Skeletal muscle satellite cell (primary cell): ENCODE measurements at regions not wholly inside any gene's neighbourhood (a gene's known extent, or its start where the extent isn't known, plus 50 kb on each side); places are given as distances from the start of the nearest gene placed in this dataset.

Experiments
- H3K27me3 ChIP-seq: 2 replicates; pipeline ENCODE4 v1.7.0; 2013; ENCODE audit warnings: low read length; ENCODE audit not compliant: control insufficient read depth, insufficient read depth
- H3K36me3 ChIP-seq: 2 replicates; pipeline ENCODE4 v1.7.0; 2013; ENCODE audit warnings: mild to moderate bottlenecking, control low read depth, low read length; ENCODE audit not compliant: insufficient read depth
- H3K4me1 ChIP-seq: 2 replicates; pipeline ENCODE4 v1.7.0; 2013; ENCODE audit warnings: low read length; ENCODE audit not compliant: control insufficient read depth, insufficient read depth
- H3K4me2 ChIP-seq: 2 replicates; pipeline ENCODE4 v1.7.0; 2013; ENCODE audit warnings: mild to moderate bottlenecking, low read length
- H3K4me3 ChIP-seq: 2 replicates; pipeline ENCODE4 v1.7.0; 2013; ENCODE audit warnings: low read length
- H3K9ac ChIP-seq: 2 replicates; pipeline ENCODE4 v1.7.0; 2013; ENCODE audit warnings: mild to moderate bottlenecking, low read depth, low read length, moderate library complexity
- H3K9me3 ChIP-seq: replicated peaks from 2 replicates; pipeline ENCODE4 v1.7.0; 2013; ENCODE audit warnings: mild to moderate bottlenecking, control low read depth, low read length

DNA sequence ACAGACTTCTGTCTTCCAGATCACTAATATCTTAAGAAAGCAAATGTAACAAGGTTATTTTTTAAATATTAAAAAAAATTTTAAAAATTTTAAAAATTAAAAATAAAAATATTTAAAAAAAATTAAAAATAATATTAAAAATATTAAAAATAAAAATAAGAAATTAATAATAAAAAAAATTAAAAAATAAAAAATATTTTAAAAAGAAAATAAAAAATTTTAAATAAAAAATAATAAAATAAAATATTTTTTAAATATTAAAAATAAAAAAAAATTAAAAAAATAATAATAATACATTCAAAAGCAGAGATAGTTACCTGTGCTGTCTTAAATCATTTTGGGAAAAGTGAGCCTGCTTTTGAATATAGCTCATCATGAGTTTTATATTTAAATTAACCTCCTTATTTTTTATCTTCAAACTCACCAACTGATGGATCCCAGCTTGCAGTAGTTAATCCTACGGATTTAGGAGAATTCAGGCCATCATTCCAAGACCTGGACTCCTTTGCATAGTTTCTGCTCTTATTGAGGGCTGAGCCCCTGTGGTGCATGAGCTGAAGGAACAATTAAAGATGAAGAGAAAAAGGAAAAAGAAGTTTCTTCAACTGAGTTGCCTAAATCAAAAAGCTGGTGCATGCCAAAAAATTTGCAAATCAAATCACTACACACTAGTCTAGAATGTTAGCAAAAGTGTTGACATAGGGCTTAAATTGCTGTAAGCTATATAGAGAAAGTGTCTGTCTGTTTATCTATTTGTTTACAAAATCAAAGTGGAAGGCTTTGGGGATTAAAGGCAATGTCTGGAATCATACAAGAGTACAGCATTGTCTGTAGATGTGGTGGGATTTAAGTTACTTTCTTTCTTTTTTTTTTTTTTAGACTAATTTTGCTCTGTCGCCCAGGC, 50.5 kb upstream of the ZNF438 start:
- H3K4me3 ChIP-seq = no peak overlapping the region
- H3K9ac ChIP-seq = no peak overlapping the region
- no peaks in the 10 kb centered on the region for H3K9me3 ChIP-seq
- H3K4me2 ChIP-seq = no peak overlapping the region
- no peaks in the 10 kb centered on the region for H3K27me3 ChIP-seq
- H3K4me1 ChIP-seq = peaks cover 4% of the 10 kb centered on the region
- no peaks in the 10 kb centered on the region for H3K36me3 ChIP-seq

DNA sequence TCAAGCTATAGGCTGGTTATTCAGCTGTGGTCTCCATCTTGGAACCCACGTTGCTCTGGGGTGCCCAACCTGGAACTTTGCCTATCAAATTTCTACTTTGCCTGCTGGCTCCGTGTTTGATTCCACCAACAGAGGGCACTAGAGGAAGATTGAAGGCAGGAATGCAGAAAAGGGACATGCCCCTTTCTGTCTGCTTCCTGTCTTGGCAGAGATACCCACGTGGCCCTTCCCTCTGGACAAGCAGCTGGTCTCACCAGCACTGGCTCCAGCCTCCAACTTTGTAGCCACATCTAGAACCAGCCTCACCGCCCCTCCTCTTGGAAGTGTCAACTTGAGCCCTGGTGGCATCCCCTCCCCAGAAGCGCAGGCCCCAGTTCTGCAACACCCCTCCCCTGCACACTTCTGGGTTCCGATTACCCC, 52.1 kb upstream of the ZNF438 start:
- no peaks in the 10 kb centered on the region for H3K27me3 ChIP-seq
- H3K9me3 ChIP-seq = no peaks in the 10 kb centered on the region
- no peaks in the 10 kb centered on the region for H3K36me3 ChIP-seq
- no peak overlapping the region for H3K4me3 ChIP-seq
- no peak overlapping the region for H3K4me2 ChIP-seq
- H3K9ac ChIP-seq = no peak overlapping the region
- peaks cover 4% of the 10 kb centered on the region for H3K4me1 ChIP-seq

DNA sequence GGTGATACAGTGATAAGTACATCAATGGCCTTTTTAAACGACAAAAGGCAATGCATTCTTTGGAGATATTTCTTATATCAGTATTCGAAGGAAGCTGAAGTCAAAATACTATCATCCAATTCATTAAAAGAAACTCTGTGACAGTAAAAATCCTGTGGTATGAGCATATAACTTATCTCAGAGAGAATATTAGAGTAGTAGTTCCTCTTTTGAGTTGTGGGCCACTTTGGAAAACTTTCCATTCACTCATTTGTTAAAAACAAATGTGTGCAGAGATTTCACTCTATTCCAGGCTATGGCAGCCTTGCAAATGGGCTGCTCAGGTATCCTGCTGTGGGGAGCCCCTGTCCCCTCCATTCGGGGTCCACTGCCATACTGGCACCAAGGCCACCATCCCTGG, 55.3 kb upstream of the ZNF438 start:
- Histone ChIP-seq H3K36me3 (no peaks in the 10 kb centered on the region), H3K4me3 (no peak overlapping the region), H3K9ac (no peak overlapping the region), H3K4me1 (peaks cover 4% of the 10 kb centered on the region), H3K27me3 (no peaks in the 10 kb centered on the region), H3K4me2 (no peak overlapping the region), H3K9me3 (no peaks in the 10 kb centered on the region)

DNA sequence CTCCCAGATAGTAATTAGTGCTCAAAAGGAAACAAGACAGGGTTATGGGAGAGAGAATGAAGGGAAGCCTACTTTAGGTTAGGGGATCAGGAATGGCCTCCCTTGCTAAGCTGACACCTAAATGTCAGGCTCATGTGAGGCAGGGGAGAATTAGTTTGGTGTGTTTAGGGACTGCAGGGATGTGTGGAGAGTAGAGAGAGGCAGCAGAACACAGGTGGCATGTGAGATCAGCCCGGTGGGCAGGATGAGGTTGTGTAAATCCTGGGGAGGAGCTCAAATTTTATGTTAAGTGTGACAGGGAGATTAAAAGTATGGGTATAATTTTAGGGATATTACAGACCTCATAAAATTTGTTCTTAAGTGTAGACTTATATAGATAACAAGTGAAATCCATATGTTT, 56.2 kb upstream of the ZNF438 start:
- Histone ChIP-seq H3K4me2 (no peak overlapping the region), H3K9ac (no peak overlapping the region), H3K4me1 (peaks cover 4% of the 10 kb centered on the region)

DNA sequence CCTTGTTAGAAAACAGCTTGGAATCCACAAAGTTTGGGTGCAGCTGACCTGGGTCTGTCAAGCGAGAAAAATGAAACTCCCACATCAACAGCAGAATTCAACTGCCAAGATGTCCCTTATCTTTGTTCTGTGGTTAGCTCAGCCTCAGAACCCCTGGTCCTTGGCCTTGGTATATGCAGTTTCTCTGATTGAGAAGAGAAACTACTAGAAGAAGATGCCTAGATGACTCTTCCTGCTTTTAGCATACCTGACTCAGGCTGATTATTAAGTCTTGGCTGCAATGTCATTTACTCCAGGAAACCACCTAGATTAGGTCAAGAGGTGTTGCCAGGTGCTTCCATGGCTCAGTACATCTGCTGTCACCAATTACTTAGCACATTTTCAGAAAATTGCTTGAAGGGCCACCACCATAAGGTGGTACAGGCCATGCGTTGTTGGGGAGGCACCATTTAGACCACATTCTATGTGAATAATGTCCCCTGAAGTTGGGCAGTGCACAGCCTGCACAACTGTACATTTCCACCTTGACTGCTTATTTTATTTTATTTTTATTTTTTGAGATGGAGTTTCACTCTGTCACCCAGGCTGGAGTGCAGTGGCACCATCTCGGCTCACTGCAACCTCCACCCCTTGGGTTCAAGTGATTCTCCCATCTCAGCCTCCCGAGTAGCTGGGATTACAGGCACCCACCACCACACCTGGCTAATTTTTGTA, 59.4 kb upstream of the ZNF438 start:
- Histone ChIP-seq H3K4me1 (no peaks in the 10 kb centered on the region), H3K9me3 (no peaks in the 10 kb centered on the region), H3K9ac (no peak overlapping the region), H3K4me3 (no peak overlapping the region), H3K36me3 (no peaks in the 10 kb centered on the region), H3K4me2 (no peak overlapping the region), H3K27me3 (no peaks in the 10 kb centered on the region)

More for the DNA sequence above, 56.2 kb upstream of the ZNF438 start:
- no peak overlapping the region for H3K4me3 ChIP-seq
- H3K27me3 ChIP-seq = no peaks in the 10 kb centered on the region
- no peaks in the 10 kb centered on the region for H3K9me3 ChIP-seq
- no peaks in the 10 kb centered on the region for H3K36me3 ChIP-seq

DNA sequence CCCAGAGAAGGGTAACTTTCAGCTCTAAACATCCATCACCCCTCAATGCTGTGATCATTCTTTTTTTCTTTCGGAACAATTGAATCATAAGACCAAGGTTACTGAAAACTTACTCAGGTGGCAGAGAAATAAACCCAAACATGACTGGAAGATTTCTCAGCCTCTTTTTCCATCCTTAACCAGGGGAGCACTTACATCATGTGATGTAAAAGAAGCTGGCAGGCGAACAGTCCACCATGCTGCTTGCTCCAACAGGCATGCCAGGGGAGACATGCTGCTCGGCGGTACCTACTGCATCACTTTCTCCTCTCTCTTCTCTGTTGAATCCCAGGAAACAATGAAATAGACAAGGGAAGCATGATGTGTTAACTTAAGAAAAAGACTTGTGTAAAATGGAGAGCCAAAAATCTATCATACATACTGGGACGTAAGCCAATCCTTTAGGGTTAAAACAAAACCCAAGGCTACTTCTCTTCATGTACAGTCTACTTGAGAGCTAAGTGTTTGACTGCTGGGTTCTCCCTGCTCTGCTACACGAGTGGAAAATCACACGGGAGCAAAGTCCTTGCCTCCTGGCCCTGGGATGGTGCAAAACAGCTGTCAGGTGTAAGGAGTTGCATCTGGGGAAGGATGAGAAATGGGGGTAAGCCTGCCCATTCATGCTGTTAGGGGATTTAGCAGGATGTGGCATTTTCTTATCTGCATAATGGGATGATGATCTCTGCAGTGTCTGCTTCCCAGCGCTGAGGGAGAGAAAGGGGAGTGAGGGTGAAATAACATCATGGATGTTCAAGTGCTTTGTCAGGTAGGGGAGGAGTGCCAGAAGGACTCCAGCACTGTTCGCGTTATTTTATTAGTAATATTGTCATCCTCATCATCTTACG, 64.3 kb upstream of the ZNF438 start:
- H3K27me3 ChIP-seq = no peaks in the 10 kb centered on the region
- H3K4me1 ChIP-seq = peaks cover 21% of the 10 kb centered on the region
- H3K36me3 ChIP-seq = no peaks in the 10 kb centered on the region
- no peak overlapping the region for H3K4me3 ChIP-seq
- H3K9ac ChIP-seq = no peak overlapping the region
- H3K4me2 ChIP-seq = no peak overlapping the region
- no peaks in the 10 kb centered on the region for H3K9me3 ChIP-seq

DNA sequence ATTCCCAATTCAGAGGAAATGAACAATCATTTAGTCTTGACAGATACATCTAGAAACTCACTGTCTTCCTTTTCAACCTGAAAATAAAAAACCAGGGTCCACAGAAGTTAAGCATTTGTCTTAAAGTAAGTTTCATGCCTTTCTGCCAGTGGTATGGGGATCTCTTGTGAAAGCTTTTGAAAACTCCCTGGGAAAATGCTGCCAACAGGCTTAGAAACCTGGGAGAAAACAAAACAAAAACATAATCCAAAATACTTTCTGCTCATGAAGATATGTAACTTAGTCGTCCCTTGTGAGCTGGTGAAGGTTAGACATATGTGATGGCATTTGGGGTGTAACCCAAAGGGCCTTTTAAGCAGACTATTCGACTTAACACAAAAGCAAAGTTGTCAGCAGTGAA, 66.4 kb upstream of the ZNF438 start:
- no peak overlapping the region for H3K4me2 ChIP-seq
- H3K9ac ChIP-seq = peak overlapping the region; percentile 12
- H3K4me1 ChIP-seq = peaks cover 35% of the 10 kb centered on the region
- no peaks in the 10 kb centered on the region for H3K9me3 ChIP-seq
- no peaks in the 10 kb centered on the region for H3K27me3 ChIP-seq
- H3K36me3 ChIP-seq = no peaks in the 10 kb centered on the region
- H3K4me3 ChIP-seq = no peak overlapping the region

DNA sequence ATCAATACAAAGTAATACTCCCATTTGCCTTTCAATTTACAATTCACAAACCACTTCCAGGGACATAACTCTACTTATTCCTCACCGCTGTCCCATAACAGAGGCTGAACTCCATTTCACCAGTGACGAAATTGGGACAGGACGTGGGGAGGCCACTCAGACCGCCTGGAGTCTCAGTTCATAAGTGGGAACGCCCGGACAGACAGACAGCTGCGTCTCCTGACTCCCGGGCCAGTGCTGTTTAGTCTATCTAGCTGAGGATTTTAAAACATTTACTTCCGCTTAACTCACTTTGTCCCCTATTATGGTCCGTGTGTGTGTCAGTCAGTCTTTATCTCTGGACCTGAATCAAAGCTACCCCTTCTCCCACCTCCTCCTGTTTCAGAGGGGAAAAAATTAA, 67.4 kb upstream of the ZNF438 start:
- Histone ChIP-seq H3K4me3 (no peak overlapping the region), H3K36me3 (no peaks in the 10 kb centered on the region), H3K4me1 (peaks cover 35% of the 10 kb centered on the region), H3K9me3 (no peaks in the 10 kb centered on the region), H3K27me3 (no peaks in the 10 kb centered on the region), H3K4me2 (no peak overlapping the region), H3K9ac (no peak overlapping the region)

DNA sequence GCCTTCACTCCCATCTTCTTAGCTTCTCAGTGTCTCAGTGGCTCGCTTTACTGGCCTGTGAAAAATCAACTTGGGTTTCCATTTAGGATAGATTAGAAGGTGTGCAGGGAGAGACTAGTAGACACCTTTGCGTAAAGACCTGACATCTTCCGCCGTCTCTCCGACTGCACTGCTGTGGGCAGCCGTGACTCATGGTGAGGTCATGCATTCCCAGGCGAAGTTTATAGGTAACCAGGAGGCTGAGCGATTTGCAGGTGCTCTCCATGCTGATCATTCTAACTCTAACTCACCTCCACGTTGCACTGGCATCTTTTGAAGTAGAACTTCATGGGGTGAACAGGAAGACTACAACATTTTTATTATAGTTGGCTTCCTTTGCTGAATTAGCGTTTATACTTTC, 68.0 kb upstream of the ZNF438 start:
- no peak overlapping the region for H3K4me2 ChIP-seq
- peaks cover 35% of the 10 kb centered on the region for H3K4me1 ChIP-seq
- H3K36me3 ChIP-seq = no peaks in the 10 kb centered on the region
- H3K4me3 ChIP-seq = no peak overlapping the region
- H3K27me3 ChIP-seq = no peaks in the 10 kb centered on the region
- H3K9ac ChIP-seq = no peak overlapping the region
- no peaks in the 10 kb centered on the region for H3K9me3 ChIP-seq

DNA sequence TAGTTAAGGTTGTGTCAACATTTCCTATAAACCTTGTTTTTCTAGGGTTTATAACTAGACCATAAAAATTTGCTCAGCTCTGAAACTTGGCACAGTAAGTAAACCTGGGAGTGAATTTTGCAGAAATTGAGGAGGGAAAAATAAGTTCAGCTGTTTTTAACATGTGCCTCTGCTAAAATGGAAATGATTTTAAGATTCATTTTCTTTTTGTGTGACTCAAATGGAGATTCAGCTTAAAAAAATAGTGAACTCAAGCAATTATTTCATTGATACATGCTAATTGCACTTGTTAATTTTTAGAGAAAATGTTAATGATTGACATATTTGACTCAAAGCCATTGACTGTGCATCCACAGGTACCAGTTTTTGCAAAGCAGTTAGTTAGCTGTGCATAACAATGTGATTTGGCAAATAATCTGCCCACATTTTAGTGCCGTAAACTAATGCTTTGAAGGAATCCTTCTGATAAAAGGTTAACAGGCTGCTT, 68.5 kb upstream of the ZNF438 start:
- no peak overlapping the region for H3K4me3 ChIP-seq
- no peaks in the 10 kb centered on the region for H3K36me3 ChIP-seq
- H3K9ac ChIP-seq = no peak overlapping the region

DNA sequence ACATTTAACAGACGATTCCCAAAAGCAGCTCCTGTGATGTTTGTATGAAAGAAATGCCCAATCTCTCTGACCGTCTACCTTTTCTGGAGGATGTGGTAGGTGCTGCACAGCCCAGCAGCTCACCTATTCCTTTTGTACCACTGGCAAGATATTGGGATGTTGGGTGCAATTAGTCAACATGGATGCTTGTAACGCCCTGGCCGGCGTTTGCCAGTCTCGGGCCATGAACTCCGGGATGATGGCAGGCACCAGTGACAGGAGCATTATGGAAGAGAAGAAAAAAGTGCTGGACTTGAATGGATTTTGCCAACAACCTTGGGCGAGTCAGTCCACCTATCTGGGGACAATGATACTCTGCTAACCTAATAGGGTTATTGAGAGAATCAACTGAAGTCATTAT, 69.0 kb upstream of the ZNF438 start:
- Histone ChIP-seq H3K9ac (no peak overlapping the region), H3K4me1 (peaks cover 35% of the 10 kb centered on the region), H3K4me3 (peak overlapping the region; percentile 39), H3K36me3 (no peaks in the 10 kb centered on the region), H3K9me3 (no peaks in the 10 kb centered on the region), H3K27me3 (no peaks in the 10 kb centered on the region), H3K4me2 (peak overlapping the region; percentile 33)

More for the DNA sequence above, 68.5 kb upstream of the ZNF438 start:
- Histone ChIP-seq H3K27me3 (no peaks in the 10 kb centered on the region), H3K4me1 (peaks cover 35% of the 10 kb centered on the region), H3K9me3 (no peaks in the 10 kb centered on the region), H3K4me2 (no peak overlapping the region)
